Fibroblast of skin of left quadriceps (primary cell): ENCODE measurements at regions not wholly inside any gene's neighbourhood (a gene's known extent, or its start where the extent isn't known, plus 50 kb on each side); places are given as distances from the start of the nearest gene placed in this dataset.

Experiments
- DNase-seq, 2 experiments: peaks; one replicate each; pipeline ENCODE4 v3.0.0-alpha.2; 2013; ENCODE audit warnings: low read depth in 2 of 2

DNA sequence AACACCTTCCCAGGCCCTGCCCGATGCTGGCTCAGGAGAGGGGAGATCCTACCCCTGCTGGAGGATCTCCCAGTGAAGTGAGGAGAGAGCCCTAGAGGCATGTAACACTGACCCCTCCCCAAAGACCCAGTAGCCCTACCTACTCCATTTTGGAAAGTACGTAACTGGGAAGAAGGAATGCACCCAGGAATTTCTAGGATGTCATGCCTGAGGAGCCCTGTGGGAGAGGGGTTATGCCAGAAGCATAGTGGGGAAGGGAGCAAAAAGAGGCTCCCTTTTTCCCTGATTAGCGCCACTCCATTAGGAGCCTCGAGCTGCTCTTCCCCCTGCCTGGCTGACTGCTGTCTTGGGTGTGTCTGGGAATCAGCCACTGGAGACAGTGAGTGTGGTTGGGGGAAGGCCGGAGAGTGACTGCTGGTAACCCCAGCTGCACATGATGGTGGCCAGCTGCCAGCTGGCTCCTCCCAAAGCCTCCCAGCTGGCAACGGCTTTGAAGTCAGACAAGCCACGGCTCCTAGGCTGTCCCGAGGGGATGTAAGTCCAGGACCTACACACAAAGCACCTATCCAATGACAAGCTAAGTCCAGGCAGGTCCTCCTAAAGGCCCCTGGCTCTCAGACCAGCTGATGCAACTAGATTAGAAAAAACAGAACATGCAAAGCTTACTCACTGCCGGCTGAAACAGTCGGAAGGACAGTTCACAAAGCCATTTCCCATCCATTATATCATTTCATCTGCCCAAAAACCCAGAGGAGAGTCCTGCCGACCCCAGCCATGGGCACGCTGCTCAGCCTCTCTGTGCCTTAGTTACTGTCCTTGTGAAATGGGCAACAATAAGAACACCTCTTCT lies 136.5 kb upstream of the ABCA1 start:
- peak; percentile 87 for DNase-seq

DNA sequence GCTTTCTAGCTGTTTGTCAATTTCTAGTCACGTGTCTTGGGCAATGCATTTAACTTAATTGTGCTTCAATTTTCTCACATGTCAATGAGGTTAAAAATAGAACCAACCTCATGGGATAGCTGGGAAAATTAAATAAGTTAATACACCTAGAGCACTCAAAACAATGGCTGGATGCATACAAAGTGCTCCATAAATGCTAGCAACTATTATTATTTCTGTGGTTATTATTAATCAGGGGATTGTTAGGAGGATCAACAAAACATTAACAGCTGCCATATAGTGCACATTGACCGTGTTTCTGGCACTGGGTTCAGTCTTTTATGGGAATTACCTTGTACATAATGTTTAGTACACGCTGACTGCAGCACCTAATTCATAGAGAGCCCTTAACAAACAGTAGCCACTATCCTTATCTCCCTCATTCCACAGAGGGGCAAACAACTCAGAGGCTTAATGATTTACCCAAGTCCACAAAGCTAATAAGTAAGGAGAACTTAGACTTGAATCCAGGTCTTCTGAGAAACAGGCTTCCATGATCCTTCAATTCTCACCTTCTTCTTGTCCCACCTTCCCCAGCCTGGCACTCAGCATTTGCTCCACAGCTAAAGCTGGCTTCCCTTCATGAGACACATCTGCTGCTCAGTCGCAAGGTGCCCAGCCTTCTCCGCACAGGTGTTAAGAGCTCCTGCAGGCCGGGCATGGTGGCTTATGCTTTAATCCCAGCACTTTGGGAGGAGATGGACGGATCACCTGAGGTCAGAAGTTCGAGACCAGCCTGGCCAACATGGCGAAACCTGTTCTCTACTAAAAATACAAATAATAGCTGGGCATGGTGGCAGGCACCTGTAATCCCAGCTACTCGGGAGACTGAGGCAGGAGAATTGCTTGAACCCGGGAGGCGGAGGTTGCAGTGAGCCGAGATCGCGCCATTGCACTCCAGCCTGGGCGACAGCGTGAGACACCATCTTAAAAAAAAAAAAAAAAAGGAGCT lies 137.4 kb upstream of the ABCA1 start:
- no peak for DNase-seq

GRCh38 chr9:105066275-105066865 lies 138.4 kb upstream of the ABCA1 start:
- no peak for DNase-seq

DNA sequence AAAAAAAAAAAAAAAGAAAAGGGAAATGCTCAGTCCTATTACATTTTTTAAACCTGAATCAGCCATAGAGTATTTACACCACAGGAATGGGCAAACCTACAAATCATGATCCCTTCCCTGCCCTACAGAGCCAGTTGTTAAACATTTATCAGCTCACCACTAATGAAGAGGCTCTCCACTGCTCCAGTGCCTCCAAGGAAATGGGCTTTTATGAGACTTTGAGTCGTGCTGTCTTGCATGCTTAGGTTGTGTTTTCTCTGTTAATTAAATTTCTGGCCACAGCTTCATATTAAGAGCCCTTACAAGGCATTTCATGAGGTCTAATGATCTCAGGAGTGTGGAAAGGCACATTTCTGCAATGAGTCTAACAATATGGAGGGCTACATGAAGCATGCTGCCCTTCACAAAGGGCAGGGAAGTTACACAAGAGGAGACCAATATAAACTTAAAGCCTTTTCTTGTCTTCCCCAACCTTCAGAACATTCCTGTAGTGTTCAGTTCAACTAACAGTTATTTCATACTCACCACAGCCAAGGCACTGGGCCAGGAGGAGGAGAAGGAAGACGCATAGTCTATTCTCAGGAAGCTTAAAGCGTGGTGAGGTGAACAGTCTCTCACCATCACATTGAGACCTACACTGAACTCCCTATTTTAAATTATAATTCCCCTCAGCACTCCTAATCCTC lies 140.1 kb upstream of the ABCA1 start:
- DNase-seq, result peak; percentile 39 to 48

DNA sequence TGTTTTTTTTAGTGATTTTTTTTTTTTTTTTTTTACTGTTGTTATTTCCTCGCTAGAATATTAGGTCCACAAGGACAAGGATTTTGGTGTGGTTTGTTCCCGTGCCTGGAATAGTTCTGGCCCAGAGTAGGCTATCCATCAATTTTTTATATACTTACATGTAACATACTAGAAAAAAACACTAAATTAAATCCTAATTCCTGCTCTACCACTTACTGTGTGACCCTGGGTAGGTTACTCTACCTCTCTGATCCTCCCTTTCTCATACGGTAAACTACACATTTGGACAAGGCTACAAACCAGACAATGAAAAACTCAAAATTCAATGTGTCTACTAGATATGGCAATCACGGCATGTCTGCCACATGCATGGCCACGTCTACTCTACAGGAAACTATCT lies 141.3 kb upstream of the ABCA1 start:
- no peak for DNase-seq

- DNase-seq, result no peak
These were observed 141.7 kb upstream of the ABCA1 start for GRCh38 chr9:105069696-105070095.

GRCh38 chr9:105070176-105070575 lies 142.2 kb upstream of the ABCA1 start:
- no peak for DNase-seq

DNA sequence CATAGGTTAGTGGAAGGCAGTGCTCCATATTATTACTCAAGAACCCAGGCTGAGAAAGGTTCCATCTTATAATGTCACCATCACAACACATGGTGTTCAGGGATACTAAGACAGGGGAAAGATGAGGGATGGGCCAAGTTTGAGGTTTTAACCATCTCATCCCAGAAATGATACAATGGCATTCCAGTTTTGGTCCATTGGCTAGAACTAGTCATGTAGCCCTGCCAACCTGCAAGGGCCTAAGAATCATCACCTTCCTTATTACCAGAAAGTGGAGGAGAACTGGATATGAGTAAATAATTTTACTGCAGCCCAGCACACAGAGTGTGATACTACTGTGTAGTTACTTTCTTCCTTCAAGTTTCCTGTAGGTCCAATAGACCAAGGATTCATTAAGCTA lies 144.5 kb upstream of the ABCA1 start:
- DNase-seq, result no peak

DNA sequence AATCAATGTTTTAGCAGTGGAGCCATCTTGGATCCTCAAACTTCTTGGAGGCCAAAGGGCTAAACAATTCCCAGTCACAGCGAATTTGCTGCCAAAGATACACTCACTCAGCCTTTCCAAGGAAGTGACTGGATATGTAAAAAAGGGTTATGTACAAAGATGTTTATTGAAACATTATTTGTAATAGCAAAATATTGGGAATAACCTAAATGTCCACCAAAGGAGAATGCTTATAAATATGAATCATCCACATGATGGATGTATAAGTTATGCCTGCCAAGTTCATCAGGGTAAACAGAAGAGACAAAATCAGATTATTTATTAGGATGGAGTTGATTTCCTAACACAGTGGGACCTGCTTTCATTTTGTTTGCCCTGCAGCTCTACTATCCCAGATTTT lies 145.2 kb upstream of the ABCA1 start:
- no peak for DNase-seq

- no peak for DNase-seq
These were observed 146.5 kb upstream of the ABCA1 start for GRCh38 chr9:105074491-105074890.

DNA sequence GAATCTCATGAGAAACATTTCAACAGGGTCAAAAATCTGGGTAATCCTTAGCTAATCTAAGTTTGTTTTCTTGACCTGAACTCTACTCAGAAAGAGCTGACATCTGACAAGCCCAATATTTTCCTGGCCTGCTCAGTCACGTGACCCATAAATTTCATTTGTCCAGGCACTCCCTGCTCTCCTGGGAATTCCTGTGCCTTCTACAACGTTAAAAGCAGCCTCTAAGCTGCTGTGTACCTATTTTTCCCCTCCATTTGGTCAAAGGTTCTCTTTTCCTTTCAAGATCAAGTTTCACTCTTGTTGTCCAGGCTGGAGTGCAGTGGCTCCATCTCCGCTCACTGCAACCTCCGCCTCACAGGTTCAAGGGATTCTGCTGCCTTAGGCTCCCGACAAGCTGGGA lies 148.8 kb upstream of the ABCA1 start:
- no peak for DNase-seq

GRCh38 chr9:105079457-105079856 lies 151.5 kb upstream of the ABCA1 start:
- DNase-seq, result no peak

GRCh38 chr9:105082843-105083242 lies 154.9 kb upstream of the ABCA1 start:
- no peak for DNase-seq

DNA sequence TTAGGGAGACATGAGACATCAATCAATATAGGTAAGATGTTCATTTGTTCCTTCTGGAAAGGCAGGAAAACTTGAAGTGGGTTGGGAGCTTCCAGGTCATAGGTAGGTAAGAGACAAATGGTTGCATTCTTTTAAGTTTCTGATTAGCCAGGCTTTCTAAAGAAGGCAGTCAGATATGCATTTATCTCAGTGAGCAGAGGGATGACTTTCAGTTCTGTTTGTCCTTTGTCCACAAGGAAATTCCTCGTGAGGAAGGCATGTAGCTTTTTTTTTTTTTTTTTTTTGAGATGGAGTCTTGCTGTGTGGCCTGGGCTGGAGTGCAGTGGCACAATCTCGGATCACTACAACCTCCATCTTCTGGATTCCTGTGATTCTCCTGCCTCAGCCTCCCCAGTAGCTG lies 155.3 kb upstream of the ABCA1 start:
- no peak for DNase-seq

GRCh38 chr9:105087910-105088898 lies 156.2 kb upstream of the SLC44A1 start:
- DNase-seq, result no peak

- DNase-seq, result no peak
These were observed 154.6 kb upstream of the SLC44A1 start for GRCh38 chr9:105089874-105090273.

DNA sequence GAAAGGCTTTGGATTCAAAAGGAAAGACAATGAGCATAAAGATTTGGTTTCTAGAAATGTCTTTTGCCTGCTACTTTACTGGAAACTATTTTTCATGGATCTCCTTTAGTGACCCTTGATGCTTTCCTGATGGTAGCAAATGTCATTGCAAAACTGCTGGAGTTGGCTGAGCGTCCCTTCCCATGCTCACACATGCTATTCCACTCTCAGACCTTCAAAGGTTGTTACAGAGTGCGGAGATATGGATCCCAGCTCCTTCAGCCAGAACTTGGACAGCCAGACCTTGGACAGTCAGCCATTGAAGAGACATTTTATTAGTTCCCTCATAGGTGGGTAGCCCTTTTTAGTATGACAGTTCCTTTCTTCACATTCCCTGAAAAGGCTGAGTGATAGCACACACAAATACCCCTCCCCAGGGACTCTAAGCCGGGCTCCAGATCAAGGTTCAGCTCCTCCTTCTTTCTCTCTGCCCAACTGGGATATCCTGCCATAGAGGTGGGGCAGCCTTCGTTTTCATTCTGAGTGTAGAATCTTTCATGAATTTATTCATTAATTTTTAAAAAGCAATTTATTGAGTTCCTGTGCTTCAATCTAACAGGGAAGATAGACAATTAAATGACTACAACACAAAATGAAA lies 153.3 kb upstream of the SLC44A1 start:
- no peak for DNase-seq

- DNase-seq, result no peak
These were observed 150.8 kb upstream of the SLC44A1 start for GRCh38 chr9:105093685-105094084.

GRCh38 chr9:105098370-105098769 lies 146.1 kb upstream of the SLC44A1 start:
- DNase-seq, result no peak

DNA sequence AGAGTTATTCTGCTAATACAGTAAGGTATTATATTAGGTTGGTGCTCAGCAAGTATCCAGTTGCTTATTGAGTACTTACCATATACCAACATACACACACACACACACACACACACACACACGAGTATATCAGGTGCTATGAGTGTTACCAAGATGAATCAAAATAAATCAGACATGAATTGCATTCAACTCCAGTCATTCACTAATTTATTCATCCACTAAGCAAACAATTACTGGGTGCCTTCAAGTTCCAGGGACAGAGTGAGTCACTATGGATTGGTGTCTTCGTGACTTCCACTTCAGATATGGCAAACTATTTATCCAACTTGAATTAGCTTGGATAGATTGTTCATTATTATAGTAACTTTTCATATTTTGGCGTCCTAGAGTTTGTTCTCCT lies 140.7 kb upstream of the SLC44A1 start:
- no peak for DNase-seq
